Tibial nerve (tissue), 4 donors: ENCODE measurements at regions not wholly inside any gene's neighbourhood (a gene's known extent, or its start where the extent isn't known, plus 50 kb on each side); places are given as distances from the start of the nearest gene placed in this dataset.

ENCODE experiments used
- CTCF ChIP-seq, 5 experiments: fragments of 200-600 bp in 3 of 5; fragments of 450-650 bp in 2 of 5; sonication (generic) in 3 of 5; IDR thresholded peaks; one replicate each; pipeline ENCODE4 v1.5.1; 2016 to 2019; ENCODE audit warnings: antibody characterized with exemption in 5 of 5, mild to moderate bottlenecking in 3 of 5, moderate library complexity in 2 of 5
- EP300 ChIP-seq, 2 donors: sonication (generic); formaldehyde crosslinking; IDR thresholded peaks; one replicate each; pipeline ENCODE4 v1.6.1; 2017; ENCODE audit warnings: antibody characterized with exemption in 2 of 2, mild to moderate bottlenecking in 1 of 2
- POLR2A ChIP-seq, 2 donors: fragments of 450-650 bp; IDR thresholded peaks; one replicate each; pipeline ENCODE4 v1.6.1; 2017; ENCODE audit warnings: antibody characterized with exemption in 2 of 2, mild to moderate bottlenecking in 2 of 2, moderate library complexity in 2 of 2

GRCh38 chr9:7622481-7622880 is 177.1 kb downstream of the DMAC1 start:
- TF ChIP-seq POLR2A (IDR thresholded peaks at IDR 0.05): no peak
- no peak for TF ChIP-seq CTCF (IDR thresholded peaks at IDR 0.05)
- no peak for TF ChIP-seq EP300 (IDR thresholded peaks at IDR 0.05)
